CD4-positive, alpha-beta T cell (primary cell): ENCODE measurements at regions not wholly inside any gene's neighbourhood (a gene's known extent, or its start where the extent isn't known, plus 50 kb on each side); places are given as distances from the start of the nearest gene placed in this dataset.

ENCODE experiments used
- ATAC-seq: fragments of 200-7000 bp; cut with Tn5 transposase; one replicate; pipeline ENCODE4 v1.10.0; 2022; ENCODE audit warnings: mild to moderate bottlenecking; ENCODE audit not compliant: poor library complexity
- CTCF ChIA-PET: fragments of 350-600 bp; sonication (Branson Sonifier 250); formaldehyde crosslinking; loops from one replicate; lab custom pipeline; 2021; ENCODE audit warnings: antibody characterized with exemption, inconsistent platforms; lab: Charles Lee
- POLR2A ChIA-PET: fragments of 350-600 bp; sonication (Branson Sonifier 250); formaldehyde crosslinking; loops from one replicate; lab custom pipeline; 2021; ENCODE audit warnings: antibody characterized with exemption, inconsistent platforms; lab: Charles Lee
- DNase-seq, 14 experiments: peaks; one replicate each; pipeline ENCODE4 v3.0.0-alpha.2; 2013 to 2020; ENCODE audit warnings: mixed read lengths in 2 of 14
- H3K27ac ChIP-seq, 2 donors: one replicate each; pipeline versions ENCODE4 v1.5.1 to v1.7.0; 2013; ENCODE audit warnings: low read length in 2 of 2, low read depth in 1 of 2, mild to moderate bottlenecking in 1 of 2
- H3K27me3 ChIP-seq, 2 experiments: 1 replicate in 1 of 2; 2 replicates in 1 of 2; pipeline versions ENCODE4 v1.6.1 to v1.7.0; 2013; ENCODE audit warnings: low read length in 2 of 2, control low read depth in 1 of 2, mild to moderate bottlenecking in 1 of 2, moderate library complexity in 1 of 2; ENCODE audit not compliant: insufficient read depth in 2 of 2, control insufficient read depth in 1 of 2
- H3K36me3 ChIP-seq: one replicate; pipeline ENCODE4 v1.6.1; 2013; ENCODE audit warnings: low read length, control low read depth; ENCODE audit not compliant: insufficient read depth
- H3K4me1 ChIP-seq: one replicate; pipeline ENCODE4 v1.6.1; 2013; ENCODE audit warnings: low read length, control low read depth; ENCODE audit not compliant: insufficient read depth
- H3K4me3 ChIP-seq: one replicate; pipeline ENCODE4 v1.5.1; 2013; ENCODE audit warnings: mild to moderate bottlenecking, low read length, moderate library complexity
- H3K9me3 ChIP-seq, 2 experiments: 1 replicate in 1 of 2; 2 replicates in 1 of 2; pipeline versions ENCODE4 v1.6.1 to v1.7.0; 2013; ENCODE audit warnings: low read length in 2 of 2, mild to moderate bottlenecking in 2 of 2, control low read depth in 1 of 2, moderate library complexity in 1 of 2; ENCODE audit not compliant: control insufficient read depth in 1 of 2, insufficient read depth in 1 of 2
- H3K27ac Mint-ChIP-seq: one replicate; pipeline ENCODE4 v1.8.0; 2020; ENCODE audit warnings: mixed read lengths
- H3K27me3 Mint-ChIP-seq: one replicate; pipeline ENCODE4 v1.8.0; 2021; ENCODE audit warnings: mixed read lengths
- H3K36me3 Mint-ChIP-seq: one replicate; pipeline ENCODE4 v1.8.0; 2021; ENCODE audit warnings: low read depth, mixed read lengths
- H3K4me1 Mint-ChIP-seq: one replicate; pipeline ENCODE4 v1.8.0; 2021; ENCODE audit warnings: low read depth, mixed read lengths
- H3K4me3 Mint-ChIP-seq: one replicate; pipeline ENCODE4 v1.8.0; 2020; ENCODE audit warnings: mild to moderate bottlenecking, mixed read lengths
- H3K9me3 Mint-ChIP-seq: one replicate; pipeline ENCODE4 v1.8.0; 2020; ENCODE audit warnings: mixed read lengths
- intact Hi-C, 2 experiments: fragments of 100-400 bp; cut with DNase I in 1 of 2; cut with micrococcal nuclease in 1 of 2; formaldehyde crosslinking; loops; one replicate each; pipeline versions ENCODE4 v1.15.1 to v1.9.0; 2023 to 2025; cut with DNase I, micrococcal nuclease
- TF ChIP-seq, protein P1 (sequence below): fragments of 200-600 bp; IDR thresholded peaks from one replicate; pipeline ENCODE4 v1.8.0; 2022; ENCODE audit warnings: antibody characterized with exemption, mild to moderate bottlenecking

DNA sequence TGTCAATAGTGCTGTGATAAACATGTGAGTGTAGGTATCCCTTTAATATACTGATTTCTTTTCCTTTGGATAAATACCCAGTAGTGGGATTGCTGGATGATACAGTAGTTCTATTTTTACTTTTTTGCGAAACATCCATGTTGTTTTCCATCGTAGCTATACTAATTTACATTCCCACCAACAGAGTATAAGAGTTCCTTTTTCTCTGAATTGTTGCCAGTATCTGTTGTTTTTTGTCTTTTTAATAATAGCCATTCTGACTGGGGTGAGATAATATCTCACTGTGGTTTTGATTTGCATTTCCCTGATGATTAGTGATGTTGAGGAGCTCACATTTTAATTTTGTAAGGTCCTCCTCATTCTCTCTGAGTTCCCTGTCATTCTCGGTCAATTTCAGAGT is 71.1 kb upstream of the NFIL3 start:
- no peak overlapping the region for H3K27ac ChIP-seq
- ChIA-PET POLR2A (no interaction called here), CTCF (no interaction called here)
- TF ChIP-seq, protein P1, sequence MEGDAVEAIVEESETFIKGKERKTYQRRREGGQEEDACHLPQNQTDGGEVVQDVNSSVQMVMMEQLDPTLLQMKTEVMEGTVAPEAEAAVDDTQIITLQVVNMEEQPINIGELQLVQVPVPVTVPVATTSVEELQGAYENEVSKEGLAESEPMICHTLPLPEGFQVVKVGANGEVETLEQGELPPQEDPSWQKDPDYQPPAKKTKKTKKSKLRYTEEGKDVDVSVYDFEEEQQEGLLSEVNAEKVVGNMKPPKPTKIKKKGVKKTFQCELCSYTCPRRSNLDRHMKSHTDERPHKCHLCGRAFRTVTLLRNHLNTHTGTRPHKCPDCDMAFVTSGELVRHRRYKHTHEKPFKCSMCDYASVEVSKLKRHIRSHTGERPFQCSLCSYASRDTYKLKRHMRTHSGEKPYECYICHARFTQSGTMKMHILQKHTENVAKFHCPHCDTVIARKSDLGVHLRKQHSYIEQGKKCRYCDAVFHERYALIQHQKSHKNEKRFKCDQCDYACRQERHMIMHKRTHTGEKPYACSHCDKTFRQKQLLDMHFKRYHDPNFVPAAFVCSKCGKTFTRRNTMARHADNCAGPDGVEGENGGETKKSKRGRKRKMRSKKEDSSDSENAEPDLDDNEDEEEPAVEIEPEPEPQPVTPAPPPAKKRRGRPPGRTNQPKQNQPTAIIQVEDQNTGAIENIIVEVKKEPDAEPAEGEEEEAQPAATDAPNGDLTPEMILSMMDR = no peak
- Mint-ChIP-seq H3K4me3 (no peak overlapping the region), H3K36me3 (no peaks in the 10 kb centered on the region), H3K27ac (no peak overlapping the region), H3K9me3 (no peaks in the 10 kb centered on the region), H3K27me3 (peaks cover 39% of the 10 kb centered on the region), H3K4me1 (no peaks in the 10 kb centered on the region)
- H3K27me3 ChIP-seq = no peaks in the 10 kb centered on the region
- intact Hi-C loops = no loop called here
- ATAC-seq (no peak), DNase-seq (no peak)
- no peaks in the 10 kb centered on the region for H3K9me3 ChIP-seq
- no peaks in the 10 kb centered on the region for H3K4me1 ChIP-seq
- H3K36me3 ChIP-seq = no peaks in the 10 kb centered on the region
- no peak overlapping the region for H3K4me3 ChIP-seq

DNA sequence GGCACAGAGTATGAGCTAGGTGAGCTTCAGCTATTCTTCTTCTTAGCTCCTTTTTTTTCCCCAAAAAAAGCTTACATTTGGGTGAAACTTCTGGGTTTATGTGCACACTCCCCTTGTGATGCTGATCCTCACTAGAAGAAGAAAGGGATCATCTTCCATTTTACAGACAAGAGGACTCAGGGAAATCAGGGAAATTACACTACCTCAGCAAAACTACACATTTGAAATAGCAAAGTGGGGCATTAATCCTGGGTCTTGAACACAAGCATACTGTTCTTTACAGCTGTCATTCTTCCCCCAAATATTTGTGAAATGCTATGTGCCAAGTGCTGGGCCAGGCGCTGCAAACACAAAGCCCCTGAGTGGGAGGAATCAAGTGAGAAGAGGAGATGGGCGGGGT is 68.6 kb upstream of the NFIL3 start:
- Mint-ChIP-seq H3K36me3 (no peaks in the 10 kb centered on the region), H3K4me1 (no peaks in the 10 kb centered on the region), H3K9me3 (no peaks in the 10 kb centered on the region), H3K27ac (no peak overlapping the region), H3K4me3 (no peak overlapping the region), H3K27me3 (peaks cover 48% of the 10 kb centered on the region)
- no peak for ATAC-seq
- no peak for DNase-seq
- no peak overlapping the region for H3K27ac ChIP-seq
- POLR2A ChIA-PET = no interaction called here
- intact Hi-C loops = no loop called here
- no peak overlapping the region for H3K4me3 ChIP-seq
- H3K27me3 ChIP-seq = no peaks in the 10 kb centered on the region
- no peaks in the 10 kb centered on the region for H3K4me1 ChIP-seq
- no peaks in the 10 kb centered on the region for H3K9me3 ChIP-seq
- CTCF ChIA-PET = no interaction called here
- no peaks in the 10 kb centered on the region for H3K36me3 ChIP-seq
- TF ChIP-seq, protein P1 = no peak

DNA sequence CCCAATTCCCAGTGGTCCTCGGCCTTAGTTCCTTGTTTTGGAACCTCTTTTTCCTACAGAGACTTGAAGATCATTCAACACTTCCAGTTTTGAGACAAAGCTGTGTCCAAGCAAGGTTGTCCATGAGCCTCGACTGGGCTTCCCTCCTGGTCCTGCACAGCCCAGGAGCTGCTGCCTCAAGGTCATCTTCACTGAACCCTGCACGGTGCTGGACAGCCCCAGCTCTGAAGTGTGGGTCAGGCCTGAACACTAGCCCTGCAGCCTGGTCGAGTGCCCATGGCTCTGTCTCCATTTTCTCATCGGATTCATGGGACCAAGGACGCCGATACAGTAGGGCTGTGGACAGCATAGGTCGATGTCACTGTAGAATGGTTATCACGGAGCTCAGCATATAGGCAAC is 68.0 kb upstream of the NFIL3 start:
- Mint-ChIP-seq H3K27ac (no peak overlapping the region), H3K4me3 (no peak overlapping the region), H3K36me3 (no peaks in the 10 kb centered on the region), H3K4me1 (no peaks in the 10 kb centered on the region), H3K27me3 (peaks cover 48% of the 10 kb centered on the region), H3K9me3 (no peaks in the 10 kb centered on the region)
- Histone ChIP-seq H3K27me3 (no peaks in the 10 kb centered on the region), H3K4me1 (no peaks in the 10 kb centered on the region), H3K36me3 (no peaks in the 10 kb centered on the region), H3K9me3 (no peaks in the 10 kb centered on the region), H3K4me3 (no peak overlapping the region), H3K27ac (no peak overlapping the region)
- ChIA-PET CTCF (no interaction called here), POLR2A (no interaction called here)
- ATAC-seq (no peak), DNase-seq (no peak)
- TF ChIP-seq, protein P1 = no peak
- intact Hi-C loops = no loop called here
